ENCODE measurements at regions not wholly inside any gene's neighbourhood (a gene's known extent, or its start where the extent isn't known, plus 50 kb on each side); places are given as distances from the start of the nearest gene placed in this dataset.
A peak's percentile ranks its signal among the peaks of the same experiment; 100 is the strongest.
"Not testable (repeated sequence)": the region's sequence is repeated elsewhere in the genome, so short reads cannot be mapped to it uniquely, and the experiment has no call there.

DNA sequence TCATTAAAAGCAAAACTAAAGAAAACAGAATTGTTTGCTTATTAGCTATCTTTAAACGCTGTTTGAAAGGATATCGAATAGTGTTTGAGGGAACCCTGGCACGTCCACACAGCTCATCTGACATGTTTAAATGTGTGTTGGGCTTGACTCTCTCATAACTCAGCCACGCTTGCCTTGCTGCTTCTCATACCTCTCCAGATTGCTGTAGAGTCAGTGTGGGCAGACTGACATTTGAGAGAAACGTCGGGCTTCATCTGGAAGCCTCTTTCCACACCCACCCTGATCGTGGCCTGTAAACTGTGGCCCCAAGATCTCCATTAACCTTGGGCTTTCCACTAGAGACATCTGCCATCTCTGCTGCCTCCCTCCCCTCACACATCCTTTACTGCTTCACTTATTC is 226.4 kb upstream of the PLGLB2 start:
- intact Hi-C loops (cut with DNase I); H3K36me3 ChIP-seq (replicated peaks in 1 of 2); H3K4me1 ChIP-seq (replicated peaks in 1 of 2); H3K4me3 ChIP-seq; DNase-seq; H3K27ac ChIP-seq; H3K27me3 ChIP-seq; H3K9me3 ChIP-seq (replicated peaks in 1 of 3): not testable (repeated sequence)
- WGBS, 4 donors, result 84 to 92% (median 88%) methylated on average over 7 of the region's 7 CpGs; no CpG with 5 or more reads in 1 of the 4 donors

DNA sequence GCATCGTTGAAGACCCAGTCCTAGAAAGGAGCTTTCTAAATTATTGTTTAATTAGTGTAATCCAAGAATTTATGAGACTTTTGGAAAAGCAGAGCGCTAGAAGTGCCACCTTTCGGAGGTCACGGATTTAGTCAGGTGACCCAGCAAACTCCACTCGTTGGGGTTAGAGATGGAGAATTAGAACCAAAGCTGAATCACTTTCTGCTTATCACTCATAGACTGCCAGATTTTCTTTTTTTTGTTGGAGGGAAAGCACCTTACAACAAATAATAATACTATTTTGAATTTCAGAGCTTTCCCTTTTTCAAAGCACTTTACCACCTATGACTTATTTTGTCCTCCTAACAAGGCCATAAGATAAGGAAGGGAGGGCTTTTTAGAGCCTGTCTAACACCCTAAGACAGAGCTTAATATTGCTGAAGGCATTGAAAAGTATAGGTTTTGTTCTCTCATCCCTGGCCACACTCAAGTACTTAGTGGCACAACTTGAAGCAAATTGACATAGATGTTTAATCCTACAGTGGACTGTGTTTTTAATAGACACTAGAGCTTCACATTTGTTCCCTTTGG is 223.2 kb upstream of the PLGLB2 start:
- WGBS, 4 donors, result 87 to 99% (median 92%) methylated on average over 5 of the region's 5 CpGs; no CpG with 5 or more reads in 1 of the 4 donors
- H3K36me3 ChIP-seq (replicated peaks in 1 of 2); H3K9me3 ChIP-seq (replicated peaks in 1 of 3); DNase-seq; H3K27me3 ChIP-seq; H3K27ac ChIP-seq; intact Hi-C loops (cut with DNase I); H3K4me1 ChIP-seq (replicated peaks in 1 of 2); H3K4me3 ChIP-seq: not testable (repeated sequence)

DNA sequence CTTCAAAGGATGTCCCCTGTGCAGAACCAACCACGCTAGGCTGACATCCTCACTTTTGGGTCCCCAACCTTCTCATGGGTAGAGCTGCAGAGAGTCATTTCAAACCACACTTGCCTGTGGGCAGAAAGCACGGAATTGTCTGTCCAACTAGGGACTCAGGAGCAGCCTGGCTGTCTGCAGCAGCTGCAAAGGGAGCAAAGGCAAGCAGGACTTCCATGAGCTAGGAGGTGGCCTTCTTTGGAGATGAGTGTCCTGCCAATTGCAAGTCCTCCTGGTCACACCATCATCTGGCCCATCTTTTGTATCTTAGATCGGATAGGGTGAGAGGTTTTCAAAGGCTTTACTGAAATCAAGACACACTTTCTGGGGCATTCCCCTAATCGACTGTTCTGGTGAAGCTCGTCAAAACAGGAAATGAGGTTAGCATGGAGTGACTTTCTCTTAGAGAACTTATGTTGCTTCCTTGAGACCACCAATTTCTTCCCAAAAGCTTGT is 222.3 kb upstream of the PLGLB2 start:
- DNase-seq; H3K4me3 ChIP-seq; H3K27ac ChIP-seq; H3K4me1 ChIP-seq (replicated peaks in 1 of 2); H3K27me3 ChIP-seq; intact Hi-C loops (cut with DNase I); H3K9me3 ChIP-seq (replicated peaks in 1 of 3); H3K36me3 ChIP-seq (replicated peaks in 1 of 2): not testable (repeated sequence)
- 70 to 79% (median 72%) methylated on average over 3 to 4 of the region's 5 CpGs; no CpG with 5 or more reads in 1 of the 4 donors for WGBS, 4 donors

DNA sequence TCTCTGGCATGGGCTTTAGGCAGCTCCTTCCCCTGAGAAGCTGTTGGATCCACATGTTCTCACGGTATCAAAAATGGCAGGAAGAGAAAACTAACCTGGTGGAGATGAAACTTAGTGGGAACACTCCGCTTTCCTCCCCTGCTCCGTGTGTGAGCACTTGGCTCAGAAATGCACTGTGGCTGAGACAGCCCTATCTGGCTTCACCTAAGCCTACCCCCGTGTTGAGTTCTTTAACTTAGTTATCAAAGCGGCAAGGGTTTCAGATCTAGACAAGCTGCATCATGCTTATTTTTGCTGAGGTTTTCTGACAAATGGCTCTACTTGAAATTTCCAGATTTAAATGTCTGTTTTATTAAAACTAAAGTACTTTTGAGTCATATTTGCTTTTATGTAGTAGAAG is 221.6 kb upstream of the PLGLB2 start:
- intact Hi-C loops (cut with DNase I); H3K36me3 ChIP-seq (replicated peaks in 1 of 2); H3K27ac ChIP-seq; H3K27me3 ChIP-seq; H3K4me3 ChIP-seq; H3K9me3 ChIP-seq (replicated peaks in 1 of 3); DNase-seq; H3K4me1 ChIP-seq (replicated peaks in 1 of 2): not testable (repeated sequence)
- WGBS, 4 donors, result 86 to 90% methylated on average over 1 to 3 of the region's 5 CpGs; no CpG with 5 or more reads in 2 of the 4 donors

DNA sequence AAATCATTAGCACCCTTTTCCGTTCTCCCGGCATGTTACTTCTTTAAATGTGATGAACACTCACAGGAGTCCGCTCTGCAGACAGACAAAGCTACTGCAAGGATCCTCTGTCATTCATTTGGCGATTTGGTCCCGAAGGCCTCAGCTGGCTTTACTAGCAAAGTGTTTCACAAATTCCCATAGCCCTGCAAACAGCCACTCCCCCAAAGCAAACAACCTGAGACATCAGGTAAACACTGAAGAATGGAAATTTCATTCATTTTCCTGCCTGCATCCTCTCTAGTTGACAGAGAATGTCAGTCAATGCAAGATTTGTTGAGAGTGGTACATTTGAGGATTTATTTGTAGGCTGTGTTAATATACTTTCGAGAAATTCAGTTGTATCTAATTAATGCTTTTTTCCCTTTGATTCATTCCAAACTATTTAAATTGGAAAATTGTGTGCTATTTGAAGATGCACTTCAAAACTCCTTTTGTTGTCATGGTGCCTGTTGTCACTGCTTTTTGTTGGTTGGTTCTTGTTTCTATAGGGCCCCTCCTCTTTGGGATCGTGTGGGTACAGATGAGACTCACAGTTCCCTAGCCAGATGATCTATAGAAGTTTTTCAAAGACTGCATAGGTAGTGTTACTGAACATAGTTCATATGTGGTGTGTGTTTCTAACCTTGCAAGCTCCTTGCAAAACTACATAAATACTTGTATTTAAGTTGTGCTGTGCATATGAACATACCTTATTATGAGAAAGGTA is 215.7 kb upstream of the PLGLB2 start:
- DNase-seq; H3K4me1 ChIP-seq (replicated peaks in 1 of 2); H3K9me3 ChIP-seq (replicated peaks in 1 of 3); H3K4me3 ChIP-seq; H3K36me3 ChIP-seq (replicated peaks in 1 of 2); H3K27ac ChIP-seq; H3K27me3 ChIP-seq; intact Hi-C loops (cut with DNase I): not testable (repeated sequence)
- WGBS, 4 donors, result 52 to 77% (median 62%) methylated on average over 2 to 4 of the region's 7 CpGs

DNA sequence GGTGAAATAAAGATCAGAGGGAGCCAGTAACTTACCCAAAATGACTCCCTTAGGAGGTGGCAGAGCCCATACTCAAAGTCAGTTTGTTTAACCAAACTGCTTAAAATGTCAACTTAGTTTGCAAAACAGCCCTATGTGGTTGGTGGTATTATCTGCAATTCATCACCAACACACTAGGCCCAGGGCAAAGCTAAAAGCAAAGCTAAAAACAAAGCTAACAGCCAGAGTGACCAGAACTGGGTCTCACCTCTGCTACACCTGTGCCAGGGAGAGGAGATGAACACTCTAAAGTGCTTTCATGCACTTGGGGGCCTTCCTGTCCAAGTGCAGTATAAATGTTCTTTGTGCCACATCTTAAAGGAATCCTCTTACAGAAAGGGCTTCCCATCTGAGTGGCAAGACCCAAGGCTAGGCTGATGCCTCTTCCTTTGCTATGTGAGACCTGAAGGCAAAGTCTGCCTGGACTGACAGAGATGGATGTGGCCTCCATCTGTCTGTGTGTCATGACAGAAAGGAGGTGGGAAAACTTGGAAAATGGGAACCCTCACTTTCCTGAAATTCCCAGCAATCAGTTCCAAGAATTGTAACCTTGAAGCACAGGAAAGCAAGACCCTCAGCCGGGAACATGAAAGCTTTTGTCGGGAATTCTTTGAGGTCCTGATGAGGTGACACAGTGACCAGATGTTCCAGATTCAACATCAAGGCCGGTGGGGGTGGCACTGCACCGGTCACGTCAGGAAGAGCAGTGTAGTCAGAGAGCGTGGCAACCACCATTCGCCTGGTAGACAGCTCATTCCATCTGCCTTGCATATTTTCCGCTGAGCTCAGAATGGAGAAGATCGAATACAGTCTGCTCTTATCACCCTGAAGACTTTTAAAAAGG is 214.3 kb upstream of the PLGLB2 start:
- H3K27me3 ChIP-seq; H3K4me1 ChIP-seq (replicated peaks in 1 of 2); H3K27ac ChIP-seq; H3K9me3 ChIP-seq (replicated peaks in 1 of 3); H3K36me3 ChIP-seq (replicated peaks in 1 of 2); H3K4me3 ChIP-seq; intact Hi-C loops (cut with DNase I): not testable (repeated sequence)
- 39 to 45% methylated on average over 5 of the region's 9 CpGs; no CpG with 5 or more reads in 2 of the 4 donors for WGBS, 4 donors
- DNase-seq, result peak in 2 of 7 donors; percentile 4 to 26

DNA sequence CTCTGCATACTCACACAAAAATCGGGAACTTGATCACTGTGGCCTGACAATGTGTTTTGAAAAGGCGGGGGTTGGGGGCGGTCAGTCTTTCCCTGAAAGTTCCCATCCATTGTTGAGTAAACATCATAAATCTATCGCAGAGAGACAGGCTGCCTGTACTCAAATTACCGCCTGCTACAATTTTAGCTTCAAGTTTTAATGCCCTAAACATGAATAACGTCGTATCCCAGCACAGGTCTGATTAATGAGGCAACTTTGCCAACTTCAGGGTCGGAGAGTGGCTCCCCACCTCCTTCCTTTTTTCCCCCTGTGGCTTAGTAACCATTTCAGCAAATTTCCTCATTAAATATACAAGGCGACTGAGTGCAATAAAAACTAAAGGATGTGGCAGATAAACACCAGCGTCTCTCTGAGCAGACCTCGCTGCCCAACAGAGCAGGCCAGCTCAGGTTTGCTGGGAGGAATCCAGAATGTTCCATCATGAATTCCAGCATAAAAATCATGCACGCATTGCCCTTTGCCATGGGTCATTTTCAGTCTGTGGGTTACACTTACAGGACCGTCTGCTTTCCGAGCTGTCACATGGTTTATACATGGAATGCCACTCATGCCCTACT is 213.5 kb upstream of the PLGLB2 start:
- no CpG with 5 or more reads among the region's 14 CpGs for WGBS, 4 donors
- H3K4me3 ChIP-seq; H3K27me3 ChIP-seq; H3K9me3 ChIP-seq (replicated peaks in 1 of 3); H3K36me3 ChIP-seq (replicated peaks in 1 of 2); H3K27ac ChIP-seq; DNase-seq; intact Hi-C loops (cut with DNase I); H3K4me1 ChIP-seq (replicated peaks in 1 of 2): not testable (repeated sequence)

DNA sequence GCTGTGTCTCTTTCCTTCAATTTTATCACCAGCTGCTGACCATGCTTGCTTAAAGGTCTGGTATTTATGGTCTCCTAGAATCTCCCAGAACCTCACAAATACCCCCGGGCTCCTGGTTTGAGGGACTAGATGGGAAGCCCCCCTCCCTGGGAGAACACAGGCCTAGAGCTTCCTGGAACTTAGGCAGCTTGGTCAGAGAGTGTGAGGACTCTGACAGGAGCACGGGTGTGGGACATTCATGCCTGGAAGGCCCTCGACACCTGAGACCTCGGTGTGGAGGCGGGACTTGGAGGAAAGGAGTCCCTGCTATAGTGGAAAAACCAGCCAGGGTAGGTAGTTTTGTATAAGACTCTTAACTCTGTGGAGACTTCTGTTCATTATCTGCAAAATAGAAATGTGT is 211.5 kb upstream of the PLGLB2 start:
- DNase-seq; H3K27me3 ChIP-seq; H3K9me3 ChIP-seq (replicated peaks in 1 of 3); intact Hi-C loops (cut with DNase I); H3K27ac ChIP-seq; H3K4me3 ChIP-seq; H3K4me1 ChIP-seq (replicated peaks in 1 of 2); H3K36me3 ChIP-seq (replicated peaks in 1 of 2): not testable (repeated sequence)
- 83 to 100% (median 100%) methylated on average over 1 to 3 of the region's 5 CpGs; no CpG with 5 or more reads in 1 of the 4 donors for WGBS, 4 donors

DNA sequence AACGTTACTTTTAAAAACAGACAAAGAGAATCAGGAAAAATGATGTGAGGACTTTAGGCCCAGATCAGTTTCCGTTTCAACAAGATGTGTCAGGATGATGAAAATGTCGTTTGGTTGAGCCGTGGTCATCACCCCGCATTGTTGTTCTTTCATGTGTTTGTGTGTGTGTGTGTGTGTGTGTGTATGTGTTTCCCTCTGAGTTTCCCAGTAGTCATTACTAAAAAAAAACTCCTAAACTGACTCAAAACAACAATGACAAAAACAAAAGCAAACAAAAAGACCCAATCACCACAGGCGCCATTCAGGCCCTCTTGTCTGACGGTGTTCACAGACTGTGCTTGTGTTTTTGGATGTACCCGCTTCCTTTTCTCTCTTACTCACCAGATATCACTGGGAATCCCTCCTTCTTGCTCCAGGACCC is 210.6 kb upstream of the PLGLB2 start:
- intact Hi-C loops (cut with DNase I); H3K36me3 ChIP-seq (replicated peaks in 1 of 2); DNase-seq; H3K4me1 ChIP-seq (replicated peaks in 1 of 2); H3K9me3 ChIP-seq (replicated peaks in 1 of 3); H3K4me3 ChIP-seq; H3K27ac ChIP-seq; H3K27me3 ChIP-seq: not testable (repeated sequence)
- WGBS, 4 donors, result 85 to 100% (median 89%) methylated on average over 3 to 8 of the region's 8 CpGs

DNA sequence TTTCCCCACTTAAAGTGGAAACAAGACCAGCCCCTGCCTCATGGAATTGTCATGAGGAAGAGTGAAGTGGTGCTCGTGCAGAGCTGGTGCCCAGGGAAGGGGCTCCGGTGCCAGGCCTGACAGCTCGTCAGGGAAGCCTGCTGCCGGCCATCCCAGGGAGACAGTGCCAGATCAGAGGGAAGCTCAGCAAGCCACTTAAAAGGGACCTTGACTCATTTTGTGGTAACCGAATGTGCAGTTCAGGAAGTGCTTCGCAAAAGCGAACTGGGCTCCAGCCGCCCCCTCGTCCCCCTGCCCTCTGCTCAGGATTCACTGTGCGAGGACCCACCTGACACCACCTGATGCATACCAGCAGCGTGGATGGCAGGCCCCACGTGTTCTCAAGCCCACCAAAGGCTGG is 209.6 kb upstream of the PLGLB2 start:
- H3K4me3 ChIP-seq; H3K27me3 ChIP-seq; H3K4me1 ChIP-seq (replicated peaks in 1 of 2); H3K9me3 ChIP-seq (replicated peaks in 1 of 3); DNase-seq; H3K27ac ChIP-seq; H3K36me3 ChIP-seq (replicated peaks in 1 of 2); intact Hi-C loops (cut with DNase I): not testable (repeated sequence)
- 65 to 95% (median 91%) methylated on average over 4 to 5 of the region's 12 CpGs; no CpG with 5 or more reads in 1 of the 4 donors for WGBS, 4 donors
